ENCODE measurements at regions not wholly inside any gene's neighbourhood (a gene's known extent, or its start where the extent isn't known, plus 50 kb on each side); places are given as distances from the start of the nearest gene placed in this dataset.
"Not testable (repeated sequence)": the region's sequence is repeated elsewhere in the genome, so short reads cannot be mapped to it uniquely, and the experiment has no call there.

- DNase-seq (ENCODE audit: low read depth): no peak
These were observed 1802.2 kb upstream of the PIK3C3 start for GRCh38 chr18:40152859-40153258.

- no peak for DNase-seq (ENCODE audit: low read depth)
These were observed 1806.1 kb upstream of the PIK3C3 start for GRCh38 chr18:40148960-40149359.

- no peak for DNase-seq (ENCODE audit: low read depth)
These were observed 1821.8 kb upstream of the PIK3C3 start for GRCh38 chr18:40133253-40133652.

- not testable (repeated sequence) for DNase-seq (ENCODE audit: low read depth)
These were observed 1822.6 kb upstream of the PIK3C3 start for GRCh38 chr18:40132438-40132837.

GRCh38 chr18:40124107-40124506, 1830.9 kb upstream of the PIK3C3 start:
- DNase-seq (ENCODE audit: low read depth): no peak

GRCh38 chr18:40120796-40121391, 1834.1 kb upstream of the PIK3C3 start:
- DNase-seq (ENCODE audit: low read depth): no peak

- DNase-seq (ENCODE audit: low read depth): no peak
These were observed 1834.7 kb upstream of the PIK3C3 start for GRCh38 chr18:40120356-40120755.

- not testable (repeated sequence) for DNase-seq (ENCODE audit: low read depth)
These were observed 1835.5 kb upstream of the PIK3C3 start for GRCh38 chr18:40119581-40119980.

- DNase-seq (ENCODE audit: low read depth): no peak
These were observed 1844.6 kb upstream of the PIK3C3 start for GRCh38 chr18:40110455-40110854.

- no peak for DNase-seq (ENCODE audit: low read depth)
These were observed 1845.6 kb upstream of the PIK3C3 start for GRCh38 chr18:40109252-40110049.

GRCh38 chr18:40108596-40108995, 1846.4 kb upstream of the PIK3C3 start:
- no peak for DNase-seq (ENCODE audit: low read depth)

- DNase-seq (ENCODE audit: low read depth): no peak
These were observed 1852.1 kb upstream of the PIK3C3 start for GRCh38 chr18:40102903-40103302.

- DNase-seq (ENCODE audit: low read depth): no peak
These were observed 1855.4 kb upstream of the PIK3C3 start for GRCh38 chr18:40099641-40100040.

GRCh38 chr18:40096675-40097074, 1858.4 kb upstream of the PIK3C3 start:
- DNase-seq (ENCODE audit: low read depth): no peak

GRCh38 chr18:40094441-40094840, 1860.6 kb upstream of the PIK3C3 start:
- DNase-seq (ENCODE audit: low read depth): no peak

- no peak for DNase-seq (ENCODE audit: low read depth)
These were observed 1866.9 kb upstream of the PIK3C3 start for GRCh38 chr18:40088130-40088529.

GRCh38 chr18:40079786-40080185, 1875.2 kb upstream of the PIK3C3 start:
- DNase-seq (ENCODE audit: low read depth): no peak

- DNase-seq (ENCODE audit: low read depth): no peak
These were observed 1879.4 kb upstream of the PIK3C3 start for GRCh38 chr18:40075616-40076015.

- DNase-seq (ENCODE audit: low read depth): no peak
These were observed 1882.3 kb upstream of the PIK3C3 start for GRCh38 chr18:40072761-40073160.

GRCh38 chr18:40066368-40066767, 1888.7 kb upstream of the PIK3C3 start:
- DNase-seq (ENCODE audit: low read depth): no peak

- no peak for DNase-seq (ENCODE audit: low read depth)
These were observed 1891.5 kb upstream of the PIK3C3 start for GRCh38 chr18:40063488-40063887.

GRCh38 chr18:40061086-40061485, 1893.9 kb upstream of the PIK3C3 start:
- DNase-seq (ENCODE audit: low read depth): no peak

GRCh38 chr18:40060562-40060961, 1894.5 kb upstream of the PIK3C3 start:
- no peak for DNase-seq (ENCODE audit: low read depth)

Data from EH (cell line).